Astrocyte of the cerebellum (primary cell): ENCODE measurements at regions not wholly inside any gene's neighbourhood (a gene's known extent, or its start where the extent isn't known, plus 50 kb on each side); places are given as distances from the start of the nearest gene placed in this dataset.

Experiments
- DNase-seq: peaks from one replicate; pipeline ENCODE4 v3.0.0-alpha.2; 2011; ENCODE audit warnings: low read depth
- H3K4me3 ChIP-seq: 2 replicates; pipeline ENCODE4 v1.5.1; 2011; ENCODE audit warnings: mild to moderate bottlenecking, low read depth, low read length, moderate library complexity
- CTCF ChIP-seq: IDR thresholded peaks from 2 replicates; pipeline ENCODE4 v1.5.1; 2012; ENCODE audit warnings: low read length, low read depth, moderate library complexity, mild to moderate bottlenecking; ENCODE audit errors: missing control alignments
- in situ Hi-C: cut with HindIII; loops from 2 replicates; pipeline ENCODE4 v1.10.0; 2017; ENCODE audit warnings: low sequenced_read_pairs

GRCh38 chr5:158486566-158486965 lies 613.1 kb downstream of the EBF1 start:
- TF ChIP-seq CTCF: no peak
- H3K4me3 ChIP-seq: no peak overlapping the region
- in situ Hi-C loops: no loop called here
- DNase-seq: no peak

DNA sequence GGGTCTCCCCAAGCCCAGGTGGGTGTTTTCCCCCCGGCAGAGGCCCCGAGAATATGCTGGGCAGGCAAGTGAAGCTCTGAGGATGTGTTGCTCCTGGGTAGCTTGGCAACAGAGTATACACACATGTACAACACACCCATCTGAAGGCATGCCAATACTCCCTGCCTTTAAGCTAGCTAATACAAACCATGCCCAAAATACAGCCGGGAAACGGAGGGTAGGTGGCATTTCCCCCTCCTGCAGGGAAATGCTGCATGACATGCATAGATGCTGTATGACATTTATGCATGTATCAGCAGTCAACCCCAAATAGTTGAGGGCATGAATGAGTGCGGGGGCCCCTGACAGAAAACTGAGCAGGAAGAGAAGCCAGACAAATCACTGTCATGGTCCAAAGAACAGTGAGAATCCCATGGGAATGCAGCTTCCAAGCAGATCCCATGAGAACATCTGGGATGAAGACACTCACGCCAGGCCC lies 614.1 kb downstream of the EBF1 start:
- no peak for TF ChIP-seq CTCF
- in situ Hi-C loops: no loop called here
- H3K4me3 ChIP-seq: no peak overlapping the region
- DNase-seq: no peak

GRCh38 chr5:158485047-158485446 lies 614.7 kb downstream of the EBF1 start:
- no peak overlapping the region for H3K4me3 ChIP-seq
- in situ Hi-C loops: no loop called here
- DNase-seq: no peak
- TF ChIP-seq CTCF: no peak

GRCh38 chr5:158484150-158484549 lies 615.6 kb downstream of the EBF1 start:
- peak; percentile 22 for DNase-seq
- in situ Hi-C loops: no loop called here
- no peak for TF ChIP-seq CTCF
- H3K4me3 ChIP-seq: no peak overlapping the region

GRCh38 chr5:158483281-158483860 lies 616.3 kb downstream of the EBF1 start:
- in situ Hi-C loops: no loop called here
- H3K4me3 ChIP-seq: no peak overlapping the region
- DNase-seq: no peak
- TF ChIP-seq CTCF: no peak

DNA sequence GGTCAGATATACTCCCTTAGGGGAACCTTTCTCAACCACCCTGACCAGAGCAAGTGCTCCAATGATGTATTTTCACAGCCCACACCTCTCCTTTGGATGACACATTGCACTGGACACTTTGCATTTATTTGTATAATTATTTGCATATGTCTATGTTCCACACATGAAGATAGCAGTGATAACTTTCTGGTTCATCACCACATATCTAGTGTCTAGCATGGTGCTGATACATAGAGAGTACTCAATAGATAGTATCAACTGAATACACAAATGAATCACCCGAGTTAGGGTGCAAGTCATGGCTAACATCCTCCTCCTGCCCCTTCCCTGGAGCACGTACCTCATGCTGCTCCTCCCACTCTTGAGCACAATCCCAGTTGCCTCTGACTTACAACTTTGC lies 617.6 kb downstream of the EBF1 start:
- no peak overlapping the region for H3K4me3 ChIP-seq
- TF ChIP-seq CTCF: no peak
- no peak for DNase-seq
- in situ Hi-C loops: no loop called here

DNA sequence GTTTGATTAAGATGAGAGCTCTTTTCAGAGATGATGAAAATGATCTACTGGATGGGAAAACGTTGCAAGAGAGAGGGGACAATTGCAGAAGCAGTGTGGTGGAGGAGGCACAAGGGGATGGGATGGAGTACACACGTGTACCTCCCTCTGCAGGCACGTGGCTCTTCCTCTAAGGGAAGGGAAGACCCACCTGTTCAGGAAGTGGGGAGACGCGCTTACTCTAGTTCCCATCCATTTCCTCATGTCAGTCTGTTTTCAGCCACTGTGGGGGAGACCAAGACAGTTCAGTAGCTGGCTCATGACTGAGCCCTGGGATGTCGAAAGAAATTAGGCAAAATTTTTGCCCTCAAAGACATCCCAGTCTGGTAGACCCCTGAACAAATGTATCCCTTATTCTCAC lies 619.2 kb upstream of the CLINT1 start:
- no peak for TF ChIP-seq CTCF
- no peak overlapping the region for H3K4me3 ChIP-seq
- no peak for DNase-seq
- in situ Hi-C loops: no loop called here
